ENCODE measurements at regions not wholly inside any gene's neighbourhood (a gene's known extent, or its start where the extent isn't known, plus 50 kb on each side); places are given as distances from the start of the nearest gene placed in this dataset.

DNA sequence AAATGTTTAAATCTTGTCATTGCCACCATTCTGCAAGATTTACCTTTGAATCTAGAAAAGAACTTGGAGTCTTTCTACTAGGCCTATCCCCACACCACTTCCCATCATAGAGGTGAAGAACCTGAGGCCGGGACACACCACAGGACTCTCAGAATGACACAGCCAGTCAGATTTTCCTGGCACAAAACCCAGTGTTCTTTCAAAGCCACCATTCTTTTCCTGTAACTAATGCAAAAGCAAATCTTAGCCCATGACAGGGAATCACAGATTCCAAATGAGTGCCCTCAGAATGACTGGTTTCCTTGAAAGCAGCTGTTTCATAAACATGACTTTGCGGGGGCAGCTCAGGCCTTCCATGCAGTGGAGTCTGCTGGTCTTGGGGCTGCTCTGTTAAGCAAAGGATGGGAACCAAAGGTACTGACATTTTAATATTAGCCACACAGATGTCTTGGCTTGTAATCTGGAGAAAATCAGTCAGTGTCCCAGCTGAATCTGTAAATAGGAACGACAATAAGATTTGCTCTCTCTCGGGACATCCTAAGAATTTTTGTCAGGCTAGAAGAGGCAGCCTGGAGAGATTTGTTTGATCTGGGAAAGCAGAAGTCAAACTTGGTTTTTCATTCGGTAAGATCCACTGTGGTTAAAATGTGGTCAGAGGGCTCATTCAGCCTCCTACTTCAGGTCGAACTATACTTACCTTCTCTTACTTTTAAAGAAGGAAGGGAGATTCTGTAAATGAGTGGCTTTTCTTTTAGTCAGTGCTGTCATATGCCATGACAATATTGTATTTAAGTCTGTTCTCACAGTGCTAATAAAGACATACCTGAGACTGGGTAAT is 115.1 kb downstream of the PALM2AKAP2 start:
- TF ChIP-seq, protein P1, sequence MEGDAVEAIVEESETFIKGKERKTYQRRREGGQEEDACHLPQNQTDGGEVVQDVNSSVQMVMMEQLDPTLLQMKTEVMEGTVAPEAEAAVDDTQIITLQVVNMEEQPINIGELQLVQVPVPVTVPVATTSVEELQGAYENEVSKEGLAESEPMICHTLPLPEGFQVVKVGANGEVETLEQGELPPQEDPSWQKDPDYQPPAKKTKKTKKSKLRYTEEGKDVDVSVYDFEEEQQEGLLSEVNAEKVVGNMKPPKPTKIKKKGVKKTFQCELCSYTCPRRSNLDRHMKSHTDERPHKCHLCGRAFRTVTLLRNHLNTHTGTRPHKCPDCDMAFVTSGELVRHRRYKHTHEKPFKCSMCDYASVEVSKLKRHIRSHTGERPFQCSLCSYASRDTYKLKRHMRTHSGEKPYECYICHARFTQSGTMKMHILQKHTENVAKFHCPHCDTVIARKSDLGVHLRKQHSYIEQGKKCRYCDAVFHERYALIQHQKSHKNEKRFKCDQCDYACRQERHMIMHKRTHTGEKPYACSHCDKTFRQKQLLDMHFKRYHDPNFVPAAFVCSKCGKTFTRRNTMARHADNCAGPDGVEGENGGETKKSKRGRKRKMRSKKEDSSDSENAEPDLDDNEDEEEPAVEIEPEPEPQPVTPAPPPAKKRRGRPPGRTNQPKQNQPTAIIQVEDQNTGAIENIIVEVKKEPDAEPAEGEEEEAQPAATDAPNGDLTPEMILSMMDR (IDR thresholded peaks at IDR 0.05; ENCODE audit: borderline replicate concordance, extremely low read depth, insufficient read depth) = no peak
- Histone ChIP-seq H3K36me3 (ENCODE audit: control insufficient read depth in 2 of 3, insufficient read depth in 3 of 3, low read length in 3 of 3) (no peaks in the 10 kb centered on the region), H3K4me1 (ENCODE audit: control insufficient read depth in 2 of 3, insufficient read depth in 2 of 3, low read depth in 1 of 3, low read length in 3 of 3) (no peaks in the 10 kb centered on the region), H3K9me3 (ENCODE audit: control insufficient read depth in 2 of 3, insufficient read depth in 1 of 3, low read length in 3 of 3) (no peaks in the 10 kb centered on the region), H3K27me3 (ENCODE audit: control insufficient read depth, insufficient read depth, low read length) (no peaks in the 10 kb centered on the region), H3K27ac (ENCODE audit: low read depth in 2 of 2, low read length in 2 of 2) (no peak overlapping the region), H3K4me3 (ENCODE audit: low read length in 3 of 3) (no peak overlapping the region), H3K9ac (ENCODE audit: low read length in 3 of 3) (no peak overlapping the region)
- no peak for FAIRE-seq
- intact Hi-C loops (cut with DNase I) = loop anchor here (10.0 kb wide), 1 partner anchor 260 kb away; no protein-coding TSS in a partner anchor
- no peak for DNase-seq

DNA sequence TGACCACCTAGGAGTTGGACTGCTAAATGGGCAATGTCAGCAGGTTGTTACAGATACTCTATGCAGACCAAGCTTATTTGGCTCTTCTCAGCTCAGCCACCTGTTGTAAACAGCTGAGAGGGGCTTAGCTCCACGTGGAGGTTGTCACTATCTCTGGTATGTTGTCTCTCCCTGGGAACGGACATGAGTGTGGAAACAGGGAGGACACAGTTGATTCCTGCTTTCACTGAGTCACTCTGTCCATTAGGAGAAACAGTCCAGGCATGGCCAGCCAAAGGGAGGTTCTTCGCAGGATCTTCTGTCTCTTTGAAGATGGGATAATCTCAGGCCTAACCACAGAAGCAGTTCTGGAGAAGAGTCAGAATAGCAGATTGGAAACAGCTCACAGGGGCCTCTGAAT is 121.2 kb downstream of the PALM2AKAP2 start:
- H3K4me3 ChIP-seq (ENCODE audit: low read length in 3 of 3) = no peak overlapping the region
- no peak overlapping the region for H3K9ac ChIP-seq (ENCODE audit: low read length in 3 of 3)
- H3K4me1 ChIP-seq (ENCODE audit: control insufficient read depth in 2 of 3, insufficient read depth in 2 of 3, low read depth in 1 of 3, low read length in 3 of 3) = no peaks in the 10 kb centered on the region
- no peaks in the 10 kb centered on the region for H3K36me3 ChIP-seq (ENCODE audit: control insufficient read depth in 2 of 3, insufficient read depth in 3 of 3, low read length in 3 of 3)
- H3K9me3 ChIP-seq (ENCODE audit: control insufficient read depth in 2 of 3, insufficient read depth in 1 of 3, low read length in 3 of 3) = no peaks in the 10 kb centered on the region
- TF ChIP-seq, protein P1 (IDR thresholded peaks at IDR 0.05; ENCODE audit: borderline replicate concordance, extremely low read depth, insufficient read depth) = no peak
- H3K27ac ChIP-seq (ENCODE audit: low read depth in 2 of 2, low read length in 2 of 2) = no peak overlapping the region
- no peak for DNase-seq
- intact Hi-C loops (cut with DNase I) = no loop called here
- no peaks in the 10 kb centered on the region for H3K27me3 ChIP-seq (ENCODE audit: control insufficient read depth, insufficient read depth, low read length)
- FAIRE-seq = no peak

DNA sequence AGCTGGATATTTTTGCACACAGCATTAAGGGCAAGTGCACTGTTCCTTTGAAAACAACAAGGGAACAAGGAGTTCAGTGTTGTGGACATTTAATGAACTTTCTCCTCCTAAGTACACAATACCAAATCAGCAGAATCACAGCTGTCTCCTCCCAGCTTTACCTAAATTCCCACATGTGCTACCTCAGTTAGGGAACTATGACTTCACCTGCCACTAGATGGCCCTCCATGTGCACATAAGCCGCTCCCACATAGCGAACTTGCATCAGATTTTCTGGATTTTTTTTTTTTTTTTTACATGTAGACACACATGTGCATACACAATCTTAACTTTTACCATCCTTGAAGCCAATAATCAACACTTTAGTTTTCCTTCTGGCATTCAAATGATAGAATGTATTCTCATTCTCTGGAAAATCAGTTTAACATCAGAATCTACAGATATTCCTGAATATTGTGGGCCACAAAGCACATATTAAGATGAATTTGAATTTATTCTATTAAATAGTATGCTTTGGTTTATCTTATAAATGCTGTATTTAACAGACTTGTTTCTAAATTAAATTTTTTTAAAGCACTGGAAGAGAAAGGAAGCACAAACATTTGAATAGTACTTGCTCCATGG is 123.6 kb downstream of the PALM2AKAP2 start:
- Histone ChIP-seq H3K9ac (ENCODE audit: low read length in 3 of 3) (no peak overlapping the region), H3K36me3 (ENCODE audit: control insufficient read depth in 2 of 3, insufficient read depth in 3 of 3, low read length in 3 of 3) (no peaks in the 10 kb centered on the region), H3K27me3 (ENCODE audit: control insufficient read depth, insufficient read depth, low read length) (no peaks in the 10 kb centered on the region), H3K4me3 (ENCODE audit: low read length in 3 of 3) (no peak overlapping the region), H3K27ac (ENCODE audit: low read depth in 2 of 2, low read length in 2 of 2) (peak overlapping the region in 1 of 2 donors; percentile 46), H3K9me3 (ENCODE audit: control insufficient read depth in 2 of 3, insufficient read depth in 1 of 3, low read length in 3 of 3) (no peaks in the 10 kb centered on the region), H3K4me1 (ENCODE audit: control insufficient read depth in 2 of 3, insufficient read depth in 2 of 3, low read depth in 1 of 3, low read length in 3 of 3) (peaks cover 0 to 6% (median 6%) of the 10 kb centered on the region in 3 donors)
- FAIRE-seq = peak; percentile 50
- intact Hi-C loops (cut with DNase I) = no loop called here
- peak in 4 of 5 donors; percentile 63 to 85 (median 76) for DNase-seq
- TF ChIP-seq, protein P1 (IDR thresholded peaks at IDR 0.05; ENCODE audit: borderline replicate concordance, extremely low read depth, insufficient read depth) = peak; percentile 78

All from kidney (tissue), 13 donors.